ENCODE measurements at regions not wholly inside any gene's neighbourhood (a gene's known extent, or its start where the extent isn't known, plus 50 kb on each side); places are given as distances from the start of the nearest gene placed in this dataset.

- Mint-ChIP-seq H3K27me3 (no peaks in the 10 kb centered on the region), H3K4me1 (ENCODE audit: low read depth) (peaks cover 76% of the 10 kb centered on the region), H3K27ac (peak overlapping the region; percentile 17), H3K4me3 (no peak overlapping the region), H3K36me3 (ENCODE audit: low read depth) (peaks cover 4% of the 10 kb centered on the region), H3K9me3 (no peaks in the 10 kb centered on the region)
- intact Hi-C loops (cut with micrococcal nuclease): no loop called here
- DNase-seq: no peak
- ATAC-seq: peak; percentile 85
- no peak for TF ChIP-seq CTCF (IDR thresholded peaks at IDR 0.05)
- ChIA-PET CTCF (interaction anchor here (1.5 kb wide), 1 partner anchor 11 kb away, joined by 3 read pairs; no protein-coding TSS in a partner anchor), POLR2A (interaction anchor here (0.9 to 1.4 kb wide), 3 partner anchors 35 to 310 kb away, joined by 4 to 6 read pairs (median 4); no protein-coding TSS in a partner anchor)
Observed at GRCh38 chr3:18752273-18752934, 327.3 kb upstream of the SATB1 start.

- Mint-ChIP-seq H3K4me1 (ENCODE audit: low read depth) (peaks cover 77% of the 10 kb centered on the region), H3K4me3 (no peak overlapping the region), H3K9me3 (peaks cover 2% of the 10 kb centered on the region), H3K27ac (no peak overlapping the region), H3K27me3 (no peaks in the 10 kb centered on the region), H3K36me3 (ENCODE audit: low read depth) (peaks cover 2% of the 10 kb centered on the region)
- DNase-seq: no peak
- CTCF ChIA-PET: interaction anchor here (1.5 kb wide), 1 partner anchor 10 kb away, joined by 3 read pairs; no protein-coding TSS in a partner anchor
- ATAC-seq: no peak
- TF ChIP-seq CTCF (IDR thresholded peaks at IDR 0.05): no peak
- POLR2A ChIA-PET: interaction anchor here (0.9 to 1.4 kb wide), 3 partner anchors 34 to 310 kb away, joined by 4 to 6 read pairs (median 4); no protein-coding TSS in a partner anchor
- intact Hi-C loops (cut with micrococcal nuclease): no loop called here
Observed at GRCh38 chr3:18751514-18751913, 326.4 kb upstream of the SATB1 start.

- DNase-seq (no peak), ATAC-seq (no peak)
- Mint-ChIP-seq H3K4me3 (no peak overlapping the region), H3K27ac (no peak overlapping the region), H3K9me3 (peaks cover 2% of the 10 kb centered on the region), H3K36me3 (ENCODE audit: low read depth) (peaks cover 18% of the 10 kb centered on the region), H3K4me1 (ENCODE audit: low read depth) (peaks cover 82% of the 10 kb centered on the region), H3K27me3 (no peaks in the 10 kb centered on the region)
- intact Hi-C loops (cut with micrococcal nuclease): no loop called here
- ChIA-PET POLR2A (interaction anchor here (0.7 to 1.2 kb wide), 5 partner anchors 34 to 318 kb away, joined by 3 to 5 read pairs (median 3); no protein-coding TSS in a partner anchor), CTCF (interaction anchor here (0.9 to 3.8 kb wide), 4 partner anchors 8 to 98 kb away, joined by 3 to 26 read pairs (median 4); no protein-coding TSS in a partner anchor)
- TF ChIP-seq CTCF (IDR thresholded peaks at IDR 0.05): no peak
Observed at GRCh38 chr3:18747383-18747782, 322.2 kb upstream of the SATB1 start.

GRCh38 chr3:18745472-18745871 is 320.3 kb upstream of the SATB1 start:
- Mint-ChIP-seq H3K27ac (peak overlapping the region; percentile 89), H3K4me3 (peak overlapping the region; percentile 29), H3K9me3 (peaks cover 2% of the 10 kb centered on the region), H3K36me3 (ENCODE audit: low read depth) (peaks cover 18% of the 10 kb centered on the region), H3K27me3 (no peaks in the 10 kb centered on the region), H3K4me1 (ENCODE audit: low read depth) (peaks cover 80% of the 10 kb centered on the region)
- intact Hi-C loops (cut with micrococcal nuclease): no loop called here
- CTCF ChIA-PET: interaction anchor here (0.9 to 1.8 kb wide), 5 partner anchors 13 to 243 kb away, joined by 3 to 8 read pairs (median 3); no protein-coding TSS in a partner anchor
- ATAC-seq (no peak), DNase-seq (peak; percentile 12)
- no peak for TF ChIP-seq CTCF (IDR thresholded peaks at IDR 0.05)
- POLR2A ChIA-PET: interaction anchor here (0.7 to 2.8 kb wide), 7 partner anchors 29 to 700 kb away, joined by 3 to 12 read pairs (median 5); no protein-coding TSS in a partner anchor

GRCh38 chr3:18744472-18744871 is 319.3 kb upstream of the SATB1 start:
- H3K27me3 Mint-ChIP-seq: no peaks in the 10 kb centered on the region
- H3K4me1 Mint-ChIP-seq (ENCODE audit: low read depth): peaks cover 81% of the 10 kb centered on the region
- no peak for TF ChIP-seq CTCF (IDR thresholded peaks at IDR 0.05)
- POLR2A ChIA-PET: interaction anchor here (0.7 to 2.8 kb wide), 9 partner anchors 27 to 324 kb away, joined by 3 to 12 read pairs (median 4); no protein-coding TSS in a partner anchor
- CTCF ChIA-PET: interaction anchor here (0.9 to 8.8 kb wide), 4 partner anchors 14 to 244 kb away, joined by 3 to 69 read pairs (median 6); no protein-coding TSS in a partner anchor
- intact Hi-C loops (cut with micrococcal nuclease): loop anchor here (5.0 kb wide), 1 partner anchor 322 kb away; no protein-coding TSS in a partner anchor
- peaks cover 2% of the 10 kb centered on the region for H3K9me3 Mint-ChIP-seq
- no peak for DNase-seq
- no peak for ATAC-seq
- H3K4me3 Mint-ChIP-seq: peak overlapping the region; percentile 37
- H3K27ac Mint-ChIP-seq: peak overlapping the region; percentile 89
- peaks cover 18% of the 10 kb centered on the region for H3K36me3 Mint-ChIP-seq (ENCODE audit: low read depth)

Data from activated CD8-positive, alpha-beta T cell treated with anti-CD3 and anti-CD28 coated beads for 36 hours (primary cell).